Spleen (tissue), 7 donors: ENCODE measurements at regions not wholly inside any gene's neighbourhood (a gene's known extent, or its start where the extent isn't known, plus 50 kb on each side); places are given as distances from the start of the nearest gene placed in this dataset.

Source experiments
- POLR2A ChIP-seq, 3 donors: fragments of 450-650 bp; IDR thresholded peaks; one replicate each; pipeline ENCODE4 v1.5.1; 2017; ENCODE audit warnings: antibody characterized with exemption in 3 of 3, mild to moderate bottlenecking in 1 of 3
- POLR2AphosphoS5 ChIP-seq, 3 donors: sonication (generic); formaldehyde crosslinking; IDR thresholded peaks; one replicate each; pipeline ENCODE4 v1.5.1; 2017; ENCODE audit warnings: antibody characterized with exemption in 3 of 3
- TF ChIP-seq, protein P1 (sequence below), 11 experiments: fragments of 200-600 bp in 7 of 11; fragments of 450-650 bp in 4 of 11; sonication (generic) in 4 of 11; IDR thresholded peaks in 8 of 11; conservative IDR thresholded peaks in 3 of 11; 1 replicate in 7 of 11; 2 replicates in 4 of 11; pipeline versions ENCODE4 v1.4.0 to v1.8.0; 2016 to 2021; ENCODE audit warnings: antibody characterized with exemption in 11 of 11, inconsistent platforms in 4 of 11, mild to moderate bottlenecking in 1 of 11
- donor health status: DM: no; HTN: no; CAD: no; lungs with moderate emphysema.
- donor health status: DM: no; HTN: no; CAD: no.
- donor health status: DM: no; HTN: no; CAD: no.

DNA sequence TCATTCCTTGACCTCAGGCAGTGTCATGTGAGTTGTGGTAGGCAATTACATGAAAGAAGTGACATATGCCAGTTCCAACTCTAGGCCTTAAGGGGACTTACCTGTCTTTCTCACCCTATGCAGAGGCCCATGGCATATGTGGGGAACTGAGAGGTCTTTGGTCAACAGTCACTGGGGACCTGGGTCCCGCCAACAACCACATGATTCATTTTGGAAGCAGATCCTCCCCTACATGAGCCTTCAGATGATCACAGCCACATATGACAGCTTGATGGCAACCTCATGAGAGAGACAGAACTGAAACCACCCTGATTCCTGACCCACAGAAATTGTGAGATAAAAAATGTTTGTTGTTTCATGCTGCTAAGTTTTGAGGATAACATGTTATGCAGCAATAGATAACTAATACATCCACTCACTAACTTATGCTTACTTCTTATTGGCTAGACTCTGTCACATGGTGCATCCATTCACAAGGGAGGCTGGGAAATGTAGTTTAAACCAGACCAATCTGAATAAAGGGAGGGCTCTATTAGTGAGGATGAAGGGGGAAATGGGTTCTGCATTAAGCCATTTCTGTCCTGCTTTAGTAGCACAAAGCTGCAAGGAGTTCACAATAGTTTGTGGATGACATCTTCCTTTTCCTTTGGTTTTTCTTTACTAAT is 298.2 kb downstream of the HAPSTR1 start:
- TF ChIP-seq, protein P1, sequence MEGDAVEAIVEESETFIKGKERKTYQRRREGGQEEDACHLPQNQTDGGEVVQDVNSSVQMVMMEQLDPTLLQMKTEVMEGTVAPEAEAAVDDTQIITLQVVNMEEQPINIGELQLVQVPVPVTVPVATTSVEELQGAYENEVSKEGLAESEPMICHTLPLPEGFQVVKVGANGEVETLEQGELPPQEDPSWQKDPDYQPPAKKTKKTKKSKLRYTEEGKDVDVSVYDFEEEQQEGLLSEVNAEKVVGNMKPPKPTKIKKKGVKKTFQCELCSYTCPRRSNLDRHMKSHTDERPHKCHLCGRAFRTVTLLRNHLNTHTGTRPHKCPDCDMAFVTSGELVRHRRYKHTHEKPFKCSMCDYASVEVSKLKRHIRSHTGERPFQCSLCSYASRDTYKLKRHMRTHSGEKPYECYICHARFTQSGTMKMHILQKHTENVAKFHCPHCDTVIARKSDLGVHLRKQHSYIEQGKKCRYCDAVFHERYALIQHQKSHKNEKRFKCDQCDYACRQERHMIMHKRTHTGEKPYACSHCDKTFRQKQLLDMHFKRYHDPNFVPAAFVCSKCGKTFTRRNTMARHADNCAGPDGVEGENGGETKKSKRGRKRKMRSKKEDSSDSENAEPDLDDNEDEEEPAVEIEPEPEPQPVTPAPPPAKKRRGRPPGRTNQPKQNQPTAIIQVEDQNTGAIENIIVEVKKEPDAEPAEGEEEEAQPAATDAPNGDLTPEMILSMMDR (IDR thresholded peaks at IDR 0.05 in 8 of 11, conservative IDR thresholded peaks at IDR 0.05 in 3 of 11) = no peak
- TF ChIP-seq POLR2AphosphoS5 (IDR thresholded peaks at IDR 0.05) (no peak), POLR2A (IDR thresholded peaks at IDR 0.05) (no peak)
